ENCODE measurements at regions not wholly inside any gene's neighbourhood (a gene's known extent, or its start where the extent isn't known, plus 50 kb on each side); places are given as distances from the start of the nearest gene placed in this dataset.
A peak's percentile ranks its signal among the peaks of the same experiment; 100 is the strongest.
"Not testable (repeated sequence)": the region's sequence is repeated elsewhere in the genome, so short reads cannot be mapped to it uniquely, and the experiment has no call there.

- DNase-seq = no peak
Observed at GRCh38 chr6:27112974-27113373, 134.5 kb upstream of the PRSS16 start.

GRCh38 chr6:27119329-27119728, 128.2 kb upstream of the PRSS16 start:
- DNase-seq = no peak

GRCh38 chr6:27119761-27120160, 127.7 kb upstream of the PRSS16 start:
- DNase-seq = no peak

GRCh38 chr6:27121640-27122039, 125.9 kb upstream of the PRSS16 start:
- no peak for DNase-seq

DNA sequence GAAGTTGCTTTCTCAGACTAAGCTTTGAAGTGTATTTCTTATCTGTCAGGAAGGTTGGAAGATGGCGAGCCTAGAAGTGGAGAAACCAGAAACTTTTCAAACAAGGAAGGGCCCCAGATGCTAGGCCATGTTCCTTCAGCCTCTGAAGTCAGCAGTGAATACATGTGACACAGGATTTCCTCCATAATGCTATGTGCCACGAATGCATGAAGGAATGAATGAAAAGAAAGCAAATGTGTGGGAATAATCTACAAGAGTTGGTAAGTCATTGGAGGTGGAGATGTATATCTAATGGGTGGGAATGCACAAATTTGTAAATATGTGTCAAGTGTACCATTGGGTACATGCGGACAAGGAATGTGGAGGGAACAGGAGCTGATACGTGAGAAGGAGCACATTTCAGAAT, 123.2 kb upstream of the PRSS16 start:
- DNase-seq = no peak

GRCh38 chr6:27126046-27126814, 121.3 kb upstream of the PRSS16 start:
- DNase-seq = no peak

GRCh38 chr6:27126815-27127537, 120.5 kb upstream of the PRSS16 start:
- peak; percentile 92 for DNase-seq

DNA sequence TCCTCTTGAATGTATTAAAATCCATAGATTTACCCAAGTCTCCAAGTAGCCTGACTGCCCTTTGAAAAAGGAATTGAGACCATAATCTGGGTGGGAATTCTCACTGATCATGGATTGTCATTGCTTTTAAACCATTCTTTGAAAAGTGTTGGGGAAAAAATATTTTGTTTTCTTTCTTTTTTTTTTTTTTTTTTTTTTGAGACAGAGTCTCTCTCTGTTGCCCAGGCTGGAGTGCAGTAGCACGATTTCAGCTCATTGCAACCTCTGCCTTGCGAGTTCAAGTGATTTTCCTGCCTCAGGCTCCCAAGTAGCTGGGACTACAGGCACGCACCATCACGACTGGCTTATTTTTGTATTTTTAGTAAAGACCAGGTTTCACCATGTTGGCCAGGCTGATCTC, 119.6 kb upstream of the PRSS16 start:
- DNase-seq = not testable (repeated sequence)

DNA sequence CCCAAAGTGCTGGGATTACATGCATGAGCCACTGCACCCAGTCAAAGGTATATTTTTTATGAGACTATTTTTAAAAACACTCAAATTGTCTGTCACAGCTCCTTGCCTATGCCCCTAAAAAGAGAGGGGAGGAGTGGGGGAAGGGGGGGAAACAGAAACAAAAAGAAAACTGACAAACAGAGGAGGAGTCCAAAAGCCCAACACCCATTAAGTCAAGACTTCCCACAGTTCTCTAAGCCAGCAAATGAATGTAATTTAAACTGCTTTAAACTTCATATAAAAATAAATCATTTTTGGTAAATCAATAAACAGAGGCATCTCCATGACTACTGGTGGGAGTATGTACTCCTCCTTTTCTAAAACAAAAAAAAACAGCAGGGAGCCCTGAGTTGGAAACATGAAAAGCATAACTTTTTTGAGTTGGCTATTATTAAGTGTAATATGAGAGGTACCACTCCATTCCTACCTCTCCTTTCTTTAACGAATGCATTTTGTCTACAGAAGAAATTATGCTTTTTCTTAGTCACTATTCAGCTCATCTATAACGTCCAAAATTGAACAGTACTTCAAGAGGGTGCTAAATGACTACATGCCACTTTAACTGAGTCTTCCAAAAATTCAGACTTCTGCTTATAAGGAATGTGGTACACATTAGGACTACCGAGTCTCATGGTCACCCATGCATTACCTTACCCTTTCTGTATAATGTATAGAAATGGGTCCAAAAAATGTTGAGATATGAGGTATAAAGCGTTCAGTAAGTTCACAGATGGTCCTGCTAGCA, 119.0 kb upstream of the PRSS16 start:
- no peak for DNase-seq

- DNase-seq = no peak
Observed at GRCh38 chr6:27129095-27129815, 118.2 kb upstream of the PRSS16 start.

DNA sequence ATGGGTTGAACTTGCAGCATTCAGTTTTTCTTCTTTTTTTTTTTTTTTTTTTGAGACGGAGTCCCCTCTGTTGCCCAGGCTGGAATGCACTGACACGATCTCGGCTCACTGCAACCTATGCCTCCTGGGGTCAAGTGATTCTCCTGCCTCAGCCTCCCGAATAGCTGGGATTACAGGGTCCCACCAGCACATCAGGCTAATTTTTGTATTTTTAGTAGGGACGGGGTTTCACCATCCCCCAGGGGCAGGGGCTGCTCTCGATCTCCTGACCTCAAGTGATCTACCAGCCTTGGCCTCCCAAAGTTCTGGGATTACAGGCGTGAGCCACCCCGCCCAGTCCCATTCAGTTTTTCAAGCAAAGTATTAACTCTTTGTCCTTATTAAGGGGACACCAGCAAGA, 117.6 kb upstream of the PRSS16 start:
- DNase-seq = no peak

- no peak for DNase-seq
Observed at GRCh38 chr6:27130668-27131428, 116.7 kb upstream of the PRSS16 start.

DNA sequence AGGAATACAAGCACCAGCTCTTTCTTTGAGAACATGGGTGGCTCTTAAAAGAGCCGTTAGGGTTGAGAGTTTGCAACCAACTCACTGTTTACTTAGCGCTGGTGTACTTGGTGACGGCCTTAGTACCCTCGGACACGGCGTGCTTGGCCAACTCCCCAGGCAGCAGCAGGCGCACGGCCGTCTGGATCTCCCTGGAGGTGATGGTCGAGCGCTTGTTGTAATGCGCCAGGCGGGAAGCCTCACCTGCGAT, 115.3 kb upstream of the PRSS16 start:
- not testable (repeated sequence) for DNase-seq

- peak; percentile 100 for DNase-seq
Observed at GRCh38 chr6:27132532-27133280, 114.8 kb upstream of the PRSS16 start.

DNA sequence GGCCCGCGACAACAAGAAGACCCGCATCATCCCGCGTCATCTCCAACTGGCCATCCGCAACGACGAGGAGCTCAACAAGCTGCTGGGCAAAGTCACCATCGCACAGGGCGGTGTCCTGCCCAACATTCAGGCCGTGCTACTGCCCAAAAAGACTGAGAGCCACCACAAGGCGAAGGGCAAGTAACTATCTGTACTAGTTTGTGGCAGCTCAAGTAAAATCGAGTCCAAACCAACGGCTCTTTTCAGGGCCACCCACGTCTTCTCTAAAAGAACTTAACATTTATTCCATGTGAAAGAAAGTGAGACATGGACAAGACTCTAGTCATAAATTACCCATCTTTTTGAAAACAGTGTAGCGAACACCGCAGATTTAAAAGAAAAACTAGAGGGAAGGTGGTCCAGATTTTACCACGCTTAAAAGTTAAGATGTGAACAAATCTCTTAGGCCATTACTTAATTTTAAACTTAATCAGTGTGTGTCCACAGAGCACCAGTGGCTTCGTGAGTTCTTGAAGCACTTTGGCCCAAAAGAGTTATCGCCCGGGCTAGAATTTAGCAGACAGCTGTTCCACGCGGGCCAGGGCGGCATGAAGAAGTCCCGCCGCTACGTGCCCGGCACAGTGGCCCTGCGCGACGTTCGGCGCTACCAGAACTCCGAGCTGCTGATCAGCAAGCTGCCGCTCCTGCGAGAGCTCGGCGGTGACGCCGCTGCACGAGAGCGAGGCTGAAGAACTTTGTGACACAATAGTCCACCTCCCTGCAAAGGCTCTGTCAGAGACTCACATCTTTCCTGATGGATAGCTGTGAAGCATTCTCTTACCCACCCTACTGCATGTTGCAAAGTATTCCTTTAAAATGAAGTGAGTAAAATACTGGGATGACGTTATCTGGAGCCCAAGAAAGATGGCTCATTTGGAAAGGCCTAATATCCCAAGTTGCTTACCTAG, 113.9 kb upstream of the PRSS16 start:
- peak; percentile 65 for DNase-seq

DNA sequence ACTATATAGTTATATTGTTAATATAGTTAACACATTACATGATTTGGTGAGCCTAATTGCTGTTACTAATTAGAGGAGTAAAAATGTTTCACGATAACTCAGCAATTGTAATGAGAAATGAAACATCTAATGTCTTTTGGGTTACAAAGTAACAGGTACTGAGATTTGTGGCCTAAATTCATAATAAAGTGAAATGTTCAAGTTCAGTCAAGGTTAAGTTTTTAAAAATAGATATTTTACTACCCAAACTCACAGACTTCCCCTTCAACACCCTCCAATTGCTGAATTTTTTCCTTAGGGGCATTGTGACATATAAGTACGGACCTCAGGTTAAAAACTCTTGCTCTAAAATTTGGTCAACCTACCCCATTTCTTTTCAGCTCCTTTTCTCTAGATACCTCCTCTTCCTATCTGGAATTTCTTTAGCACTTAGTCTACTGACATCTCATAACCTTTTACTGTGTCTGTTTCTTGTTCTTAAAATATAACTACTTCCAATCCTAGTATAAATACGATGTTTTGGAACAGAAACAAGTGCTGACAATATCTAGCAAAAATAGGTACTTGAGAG, 112.3 kb upstream of the PRSS16 start:
- no peak for DNase-seq

DNA sequence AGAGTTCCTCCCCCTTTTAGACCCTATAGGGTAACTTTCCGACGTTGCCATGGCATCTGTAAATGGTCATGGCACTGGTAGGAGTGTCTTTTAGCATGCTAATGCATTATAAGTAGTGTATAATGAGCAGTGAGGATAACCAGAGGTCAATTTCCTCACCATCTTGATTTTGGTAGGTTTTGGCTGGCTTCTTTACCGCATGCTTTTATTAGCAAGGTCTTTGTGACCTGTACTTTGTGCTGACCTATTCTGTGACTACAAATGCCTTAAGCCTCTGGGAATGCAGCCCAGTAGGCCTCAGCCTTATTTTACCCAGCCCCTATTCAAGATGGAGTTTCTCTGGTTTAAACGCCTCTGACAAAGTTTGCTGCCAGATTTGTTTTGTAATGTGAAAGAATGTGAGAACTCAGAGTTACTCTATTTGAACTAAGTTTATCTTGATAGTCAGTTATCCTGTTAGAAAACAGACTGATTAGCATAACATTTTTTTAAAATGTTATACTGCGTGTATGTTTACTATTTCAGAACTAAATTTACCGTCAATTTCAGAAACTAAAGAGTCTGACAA, 111.3 kb upstream of the PRSS16 start:
- DNase-seq = no peak

DNA sequence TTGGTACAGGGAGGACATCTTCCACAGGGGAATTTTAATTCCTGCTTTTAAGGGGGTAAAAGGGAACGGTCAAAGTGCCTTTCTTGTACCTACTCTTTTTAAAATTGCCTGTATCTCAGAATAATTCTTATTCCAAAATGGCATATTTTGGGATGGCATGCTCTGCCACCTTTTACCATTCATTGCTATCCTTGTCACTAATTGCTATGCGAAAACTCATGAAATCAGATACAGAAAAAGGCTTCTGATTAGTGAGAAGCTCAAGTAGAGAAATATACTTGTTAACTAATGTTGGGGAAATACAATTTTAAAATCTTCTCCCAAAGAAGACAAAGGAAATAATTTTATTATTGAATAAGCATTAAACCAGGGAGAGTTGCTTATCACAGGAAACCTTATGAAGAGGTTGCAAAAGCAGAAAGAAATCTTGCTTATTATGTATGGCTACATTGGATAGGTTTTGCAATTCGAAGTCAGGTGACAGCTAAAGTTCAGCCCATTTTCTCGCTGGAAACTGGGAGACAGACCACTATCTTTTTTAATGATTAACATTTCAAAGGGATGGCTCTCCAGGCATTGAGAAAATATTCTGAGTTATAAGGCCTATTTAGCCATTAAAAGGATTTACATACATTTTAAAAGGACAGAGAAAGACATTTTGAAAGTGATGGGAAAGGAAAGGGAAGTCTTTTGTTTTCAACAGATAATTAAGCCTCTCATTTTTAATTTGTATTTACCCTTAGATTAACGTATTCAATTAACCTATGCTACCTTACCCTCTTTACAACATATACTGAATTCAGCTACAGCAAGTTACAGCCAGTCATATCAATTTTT, 110.3 kb upstream of the PRSS16 start:
- no peak for DNase-seq

DNA sequence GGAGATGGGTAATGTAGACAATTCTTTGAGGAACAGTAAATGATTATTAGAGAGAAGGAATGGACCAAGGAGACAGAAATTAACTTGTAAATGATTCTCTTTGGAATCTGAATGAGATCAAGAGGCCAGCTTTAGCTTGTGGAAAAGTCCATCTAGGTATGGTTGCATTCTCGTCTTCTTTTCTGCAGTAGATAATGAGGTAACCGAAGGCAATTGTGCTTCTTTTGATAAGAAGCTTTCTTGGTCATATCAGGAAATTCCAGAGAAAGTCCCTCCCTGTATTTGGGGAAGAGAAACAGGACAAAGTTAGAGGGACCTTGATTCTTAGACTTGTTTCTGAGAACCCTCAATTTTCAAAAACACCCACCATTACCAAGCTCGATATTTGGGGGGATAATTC, 109.1 kb upstream of the PRSS16 start:
- DNase-seq = no peak
